ENCODE measurements at regions not wholly inside any gene's neighbourhood (a gene's known extent, or its start where the extent isn't known, plus 50 kb on each side); places are given as distances from the start of the nearest gene placed in this dataset.
"Not testable (repeated sequence)": the region's sequence is repeated elsewhere in the genome, so short reads cannot be mapped to it uniquely, and the experiment has no call there.

DNA sequence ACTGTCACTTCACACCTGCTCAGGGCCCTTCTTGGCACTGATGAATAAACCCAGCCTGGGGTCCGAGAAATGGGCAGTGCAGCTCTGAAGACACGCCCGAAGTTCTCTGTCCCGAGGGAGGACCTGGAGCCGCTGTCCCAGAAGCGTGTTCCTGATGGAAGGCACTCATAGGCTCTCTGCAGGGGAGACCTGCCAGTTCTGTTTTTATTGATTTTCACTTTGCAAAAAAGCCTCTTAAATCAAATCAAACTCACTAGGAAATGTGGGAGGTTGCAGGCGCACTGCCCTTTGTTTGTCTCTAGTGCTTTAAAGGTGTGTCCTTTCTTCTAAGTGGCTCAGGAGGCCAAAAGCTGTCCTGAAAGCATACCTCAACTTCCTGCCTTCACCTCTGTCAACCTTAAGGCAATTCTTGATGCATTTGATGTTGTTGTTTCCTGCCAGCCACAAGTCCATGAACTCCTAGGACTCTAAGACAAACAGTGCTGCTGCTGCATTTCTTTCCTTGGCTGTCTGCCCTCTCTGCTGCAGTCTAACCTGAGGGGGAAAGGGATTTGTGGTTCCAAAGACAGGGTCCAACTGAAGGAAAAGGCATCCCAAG lies 663.2 kb downstream of the UQCRFS1 start:
- DNase-seq = no peak

DNA sequence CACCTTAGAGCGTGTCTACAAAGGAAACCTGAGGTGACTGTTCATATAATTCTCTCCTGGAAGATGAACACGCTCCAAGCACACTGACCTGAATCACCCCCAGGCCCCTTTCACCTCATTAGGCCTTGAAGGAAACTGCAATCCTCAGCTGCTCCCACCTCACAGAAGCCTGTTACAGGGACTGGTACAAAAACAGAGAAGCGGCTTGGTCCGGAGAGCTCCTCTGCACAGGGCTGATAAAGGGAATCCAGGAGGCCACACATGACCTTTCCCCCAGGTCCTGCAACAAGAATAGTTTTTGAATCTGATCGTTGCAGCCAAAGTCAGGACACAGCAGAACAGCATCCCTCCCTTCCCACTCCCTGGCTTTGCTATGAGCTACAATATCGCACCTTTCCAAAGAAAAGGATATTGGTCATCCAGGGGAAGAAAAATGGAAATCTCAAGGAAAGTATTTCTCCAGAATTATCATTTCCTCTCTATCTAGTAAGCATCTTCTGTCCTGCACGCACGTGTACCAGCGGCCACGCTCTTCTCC lies 666.7 kb downstream of the UQCRFS1 start:
- no peak for DNase-seq

DNA sequence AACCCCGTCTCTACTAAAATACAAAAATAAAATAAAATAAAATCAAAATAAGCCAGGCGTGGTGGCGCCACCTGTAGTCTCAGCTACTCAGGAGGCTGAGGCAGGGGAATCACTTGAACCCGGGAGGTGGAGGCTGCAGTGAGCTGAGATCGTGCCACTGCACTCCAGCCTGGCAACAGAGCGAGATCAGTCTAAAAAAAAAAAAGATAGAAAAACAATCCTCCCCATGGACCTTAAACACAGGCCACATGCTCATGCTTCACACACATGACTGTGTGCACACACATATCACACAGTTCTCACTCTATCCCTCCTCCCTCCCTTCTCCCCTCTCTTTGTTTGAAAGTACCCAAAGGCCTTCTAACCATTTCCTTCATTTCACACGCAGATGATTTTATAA lies 667.6 kb downstream of the UQCRFS1 start:
- DNase-seq = not testable (repeated sequence)

DNA sequence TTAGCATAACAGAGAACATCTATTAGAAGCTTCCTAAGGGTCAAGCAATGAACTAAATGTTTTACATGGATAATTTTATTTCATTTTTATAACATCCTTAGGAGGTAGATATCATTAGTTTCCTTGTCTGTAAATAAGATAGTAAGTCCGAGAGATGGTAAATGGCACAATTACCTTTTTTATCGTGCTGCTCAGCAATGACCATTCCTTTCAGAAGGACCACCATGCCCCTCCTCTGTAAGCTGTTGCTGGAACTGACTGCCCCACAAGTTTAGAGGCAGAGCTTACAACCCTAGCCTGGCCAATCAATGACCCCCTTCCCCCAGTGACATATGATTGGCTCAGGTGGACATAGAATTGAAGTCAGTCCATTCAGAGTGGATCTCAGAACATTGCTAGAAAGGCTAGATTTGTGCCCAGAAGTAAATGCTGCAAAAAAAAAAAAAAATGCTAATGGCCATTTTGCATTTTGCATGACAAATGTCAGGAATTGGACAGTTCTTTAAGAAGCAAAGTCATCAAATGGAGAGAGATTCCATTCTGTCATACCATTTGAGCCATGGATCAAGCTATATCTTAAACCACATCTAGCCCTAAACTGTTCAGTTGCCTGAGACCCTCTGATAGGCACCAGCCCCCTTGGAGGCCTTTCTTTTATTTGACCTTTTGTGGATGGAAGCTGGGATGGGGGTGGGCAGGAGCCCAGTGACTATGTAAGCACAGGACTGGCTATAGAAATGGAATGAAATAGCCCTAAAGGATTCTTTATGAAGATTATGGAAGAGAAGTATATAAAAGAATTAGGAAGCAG lies 668.3 kb downstream of the UQCRFS1 start:
- DNase-seq = no peak

DNA sequence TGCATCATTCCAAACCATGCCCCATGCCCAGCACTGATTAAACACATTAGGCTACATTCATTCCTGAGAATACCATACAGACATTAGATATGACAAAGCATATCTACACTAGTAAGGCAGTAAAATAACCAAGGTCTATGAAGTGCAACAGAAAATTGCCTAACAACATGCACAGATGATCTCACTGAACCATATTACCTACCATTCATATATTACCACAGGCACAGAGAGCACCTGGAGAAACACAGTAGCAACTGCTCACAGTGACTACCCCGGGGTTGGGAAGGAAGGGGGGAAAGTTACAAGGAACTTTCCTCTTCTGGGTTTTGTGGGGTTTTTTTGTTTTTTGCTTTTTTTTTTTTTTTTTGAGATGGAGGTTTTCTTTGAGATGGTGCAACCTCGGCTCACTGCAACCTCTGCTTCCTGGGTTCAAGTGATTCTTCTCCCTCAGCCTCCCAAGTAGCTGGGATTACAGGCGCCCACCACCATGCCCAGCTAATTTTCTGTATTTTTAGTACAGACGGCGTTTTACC lies 669.6 kb downstream of the UQCRFS1 start:
- DNase-seq = no peak

DNA sequence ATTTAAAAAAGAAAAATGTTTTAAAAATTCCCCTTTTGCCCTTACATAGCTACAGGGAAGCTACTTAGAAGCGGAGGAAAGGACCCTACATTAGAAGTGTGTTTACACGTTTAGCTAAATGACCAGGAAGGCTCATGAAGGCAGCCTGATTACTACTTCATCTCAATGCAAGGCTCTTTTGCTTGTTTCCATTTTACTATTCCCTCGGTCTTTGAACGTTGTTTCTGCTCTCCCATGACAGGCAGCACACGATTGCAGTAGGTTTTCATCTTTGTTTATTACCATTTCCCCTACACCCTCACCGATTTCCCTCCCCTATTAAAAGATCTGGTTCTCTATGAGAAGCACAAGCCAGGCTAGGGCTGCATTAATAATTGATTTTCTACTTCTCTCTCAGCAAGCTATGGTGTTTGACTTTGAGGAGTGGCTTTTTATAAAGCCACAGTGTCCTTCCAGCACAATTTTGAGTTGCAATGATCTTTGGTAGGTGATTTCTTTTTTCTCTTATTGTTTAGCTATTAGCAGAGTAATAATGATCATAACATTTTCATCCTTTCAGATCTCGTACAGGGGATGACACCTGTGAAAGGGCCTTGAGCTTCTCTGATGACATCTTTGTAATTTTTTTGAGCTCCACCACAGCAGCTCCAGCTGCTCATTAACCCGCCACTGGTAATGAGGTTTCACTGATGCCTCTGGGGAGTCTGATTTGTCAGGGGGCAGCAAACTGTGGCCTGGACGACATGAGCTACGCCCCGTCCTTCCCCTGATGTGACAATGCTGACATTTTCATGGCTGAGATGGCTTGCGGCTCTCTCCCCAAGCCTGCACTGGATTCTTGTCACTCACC lies 670.3 kb downstream of the UQCRFS1 start:
- DNase-seq = no peak

DNA sequence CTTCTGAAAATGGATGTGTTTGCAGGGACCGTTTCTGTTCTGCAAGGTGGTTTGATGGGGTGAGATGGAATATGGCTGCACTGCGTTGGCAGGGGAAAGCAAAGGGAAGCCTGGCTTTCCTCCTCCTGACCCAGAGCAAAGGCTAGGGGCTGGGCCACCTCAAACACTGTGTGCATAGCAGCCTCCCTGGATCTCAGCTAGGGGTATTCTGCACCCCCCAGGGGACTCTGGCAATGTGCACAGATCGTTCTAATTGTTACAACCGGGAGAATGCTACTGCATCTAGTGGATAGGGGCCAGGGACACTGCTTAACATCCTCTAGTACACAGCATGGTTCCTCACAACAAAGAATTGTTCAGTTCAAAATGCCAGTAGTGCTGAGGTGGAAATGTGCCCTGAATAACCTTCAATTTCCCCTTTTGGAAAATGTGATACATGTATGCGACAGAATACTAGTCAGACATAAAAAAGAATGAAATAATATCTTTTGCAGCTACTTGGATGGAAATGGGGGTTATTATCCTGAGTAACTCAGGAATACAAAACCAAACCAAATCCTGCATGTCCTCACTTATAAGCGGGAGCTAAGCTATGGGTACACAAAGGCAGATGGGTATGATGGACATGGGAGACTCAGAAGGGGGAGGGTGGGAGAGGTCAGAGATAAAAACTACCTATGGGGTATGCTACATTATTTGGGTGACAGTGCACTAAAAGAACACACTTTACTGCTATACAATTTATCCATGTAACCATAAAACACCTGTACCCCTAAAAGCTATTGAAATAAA lies 671.2 kb downstream of the UQCRFS1 start:
- no peak for DNase-seq

DNA sequence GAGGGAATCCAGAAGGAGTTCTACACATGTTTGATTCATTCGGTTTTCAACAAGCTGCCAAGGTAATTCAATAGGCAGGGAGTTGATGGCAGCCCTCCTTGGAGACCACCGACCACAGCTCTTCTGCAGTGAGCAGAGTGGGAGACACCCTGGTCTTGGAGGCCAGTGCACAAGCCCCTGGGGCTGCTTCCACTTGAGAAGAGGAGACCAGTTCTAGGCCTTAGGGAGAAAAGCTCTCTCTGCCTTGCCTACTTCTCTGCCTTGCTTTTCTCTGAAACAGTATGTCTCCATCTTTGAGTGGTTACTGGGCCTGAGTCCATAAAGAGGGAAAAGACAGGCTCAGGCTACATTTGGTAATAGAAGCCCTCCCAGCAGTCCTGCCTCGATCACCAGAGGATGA lies 671.9 kb downstream of the UQCRFS1 start:
- DNase-seq = no peak

DNA sequence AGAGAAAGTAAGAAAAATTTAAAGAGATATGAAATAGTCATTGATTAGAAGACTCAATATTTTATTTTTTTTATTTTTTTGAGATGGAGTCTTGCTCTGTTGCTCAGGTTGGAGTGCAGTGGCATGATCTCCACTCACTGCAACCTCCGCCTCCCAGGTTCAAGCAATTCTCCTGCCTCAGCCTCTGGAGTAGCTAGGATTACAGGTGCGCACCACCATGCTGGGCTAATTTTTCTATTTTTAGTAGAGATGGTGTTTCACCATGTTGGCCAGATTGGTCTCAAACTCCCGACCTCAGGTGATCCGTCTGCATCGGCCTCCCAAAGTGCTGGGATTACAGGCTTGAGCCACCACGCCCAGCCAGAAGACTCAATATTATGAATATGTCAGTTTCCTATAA lies 672.6 kb downstream of the UQCRFS1 start:
- DNase-seq = not testable (repeated sequence)

DNA sequence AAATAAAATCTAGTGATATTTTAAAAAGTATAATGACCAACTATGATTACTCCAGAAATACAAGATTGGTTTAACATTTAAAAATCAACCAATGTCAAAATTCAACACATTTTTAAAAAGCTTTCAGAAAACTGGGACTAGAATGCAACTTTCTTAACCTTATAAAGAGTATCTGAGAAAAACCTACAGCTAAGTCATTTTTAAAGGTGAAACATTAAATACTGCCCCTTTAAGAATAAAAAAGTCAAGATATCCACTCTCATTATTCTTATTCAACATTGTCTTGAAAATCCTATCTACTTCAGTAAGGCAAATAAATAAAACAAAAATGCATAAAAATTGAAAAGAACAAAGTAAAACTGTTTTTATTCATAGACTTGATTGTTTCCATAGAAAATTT lies 673.2 kb downstream of the UQCRFS1 start:
- no peak for DNase-seq

DNA sequence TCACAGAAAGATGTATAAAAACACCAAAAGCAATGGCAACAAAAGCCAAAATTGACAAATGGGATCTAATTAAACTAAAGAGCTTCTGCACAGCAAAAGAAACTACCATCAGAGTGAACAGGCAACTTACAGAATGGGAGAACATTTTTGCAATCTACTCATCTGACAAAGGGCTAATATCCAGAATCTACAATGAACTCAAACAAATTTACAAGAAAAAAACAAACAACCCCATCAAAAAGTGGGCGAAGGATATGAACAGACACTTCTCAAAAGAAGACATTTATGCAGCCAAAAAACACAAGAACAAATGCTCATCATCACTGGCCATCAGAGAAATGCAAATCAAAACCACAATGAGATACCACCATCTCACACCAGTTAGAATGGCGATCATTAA lies 674.4 kb downstream of the UQCRFS1 start:
- DNase-seq = not testable (repeated sequence)

DNA sequence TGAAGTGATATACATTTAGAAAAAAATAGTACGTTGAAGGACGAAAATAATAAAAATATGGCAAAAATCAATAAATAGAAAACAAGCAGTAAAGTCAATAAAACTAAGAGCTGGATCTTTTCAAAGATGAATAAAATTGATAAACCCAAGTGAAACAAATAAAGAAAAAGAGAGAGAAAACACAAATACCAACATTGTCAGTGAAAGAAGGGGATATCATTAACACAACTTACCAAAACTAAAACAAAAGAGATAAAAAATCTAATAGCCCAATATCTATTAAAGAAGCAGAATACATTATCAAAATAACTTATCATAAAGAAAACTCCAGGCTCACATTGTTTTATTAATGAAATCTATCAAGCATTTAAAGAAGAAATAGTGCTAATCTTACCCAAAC lies 675.1 kb downstream of the UQCRFS1 start:
- DNase-seq = no peak

DNA sequence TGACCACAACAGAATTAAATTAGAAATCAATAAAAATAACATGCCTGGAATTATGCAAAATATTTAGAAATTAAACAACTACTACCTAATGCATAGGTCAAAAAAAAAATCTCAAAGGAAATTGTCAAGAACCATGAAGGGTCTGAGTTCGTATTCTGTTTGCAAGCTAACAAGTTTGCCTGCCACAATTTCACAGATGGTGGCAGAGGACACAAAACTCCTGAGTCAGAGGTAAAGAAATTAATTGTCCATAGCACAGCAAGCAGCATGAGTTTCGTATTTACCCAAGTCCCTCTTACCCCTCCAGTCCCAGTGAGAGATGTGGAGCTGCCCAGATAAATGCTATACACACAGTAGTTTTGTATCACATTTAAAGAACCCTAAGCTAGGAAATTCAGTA lies 675.9 kb downstream of the UQCRFS1 start:
- no peak for DNase-seq

DNA sequence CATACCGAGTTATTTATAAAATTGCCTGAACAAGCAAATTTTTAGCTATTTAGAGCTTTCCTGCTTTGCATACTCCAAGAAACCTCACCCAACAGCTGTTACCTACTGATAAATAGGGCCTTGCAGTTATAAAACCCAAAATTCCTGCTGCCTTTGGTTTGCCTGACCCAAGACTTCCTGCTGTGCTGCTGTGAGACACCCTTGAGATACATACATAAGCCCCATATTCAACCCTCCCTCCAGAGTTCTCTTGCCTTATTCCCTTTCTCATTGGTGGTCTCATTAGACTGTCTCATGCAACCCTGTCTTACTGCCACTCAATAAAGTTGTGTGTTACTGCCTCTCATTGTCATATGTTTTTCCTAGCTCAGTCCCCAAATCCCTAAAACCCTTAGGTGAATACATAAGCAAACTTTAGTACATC lies 677.6 kb downstream of the UQCRFS1 start:
- DNase-seq = no peak

DNA sequence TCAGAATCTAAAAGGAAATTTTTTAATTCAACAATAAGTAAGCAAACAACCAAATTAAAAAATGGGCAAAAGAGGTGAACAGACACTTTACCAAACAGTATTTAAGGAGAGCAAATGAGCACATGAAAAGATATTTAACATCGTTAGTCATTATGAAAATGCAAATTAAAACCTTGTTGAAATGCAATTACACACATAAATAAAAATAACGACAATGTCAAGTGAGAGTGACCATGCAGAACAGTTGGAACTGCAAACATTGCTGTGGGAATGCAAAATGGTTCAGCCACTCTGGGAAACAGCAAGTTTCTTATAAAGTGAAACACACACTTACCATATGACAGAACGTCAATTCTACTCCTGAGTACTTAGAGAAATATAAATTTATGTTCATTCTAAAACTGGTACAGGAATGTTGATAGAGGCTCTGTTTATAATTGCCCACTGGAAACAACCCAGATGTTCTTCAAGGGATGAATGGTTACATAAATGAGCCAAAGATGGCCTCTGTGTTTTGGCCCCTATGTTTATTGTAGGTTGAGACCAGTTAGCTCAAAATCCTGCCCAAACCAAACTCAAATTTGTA lies 678.1 kb downstream of the UQCRFS1 start:
- DNase-seq = no peak

DNA sequence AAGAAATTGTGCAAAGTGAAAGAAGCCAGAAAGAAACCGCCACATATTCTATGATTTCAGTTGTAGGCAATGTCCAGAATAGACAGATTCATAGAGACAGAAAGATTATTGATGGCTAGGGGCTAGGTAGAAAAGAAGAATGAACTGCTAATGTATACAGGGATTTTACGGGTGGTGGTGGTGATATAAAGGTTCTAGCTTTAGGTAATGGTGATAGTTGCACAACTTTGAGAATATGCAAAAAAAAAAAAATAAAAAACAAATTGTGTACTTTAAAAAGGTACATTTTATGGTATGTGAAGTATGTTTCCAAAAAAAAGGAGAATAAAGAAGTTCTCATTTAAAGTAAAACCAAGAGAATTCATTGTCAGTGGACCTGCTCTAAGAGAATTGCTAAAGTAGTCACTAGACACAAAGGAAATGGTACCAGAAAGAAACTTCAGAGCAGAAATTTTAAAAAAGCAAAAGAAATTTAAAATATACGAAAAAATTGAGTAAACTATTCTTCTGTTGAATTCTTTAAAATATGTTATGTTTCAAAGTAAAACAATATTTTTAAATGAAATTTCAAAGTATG lies 680.1 kb downstream of the UQCRFS1 start:
- DNase-seq = no peak

DNA sequence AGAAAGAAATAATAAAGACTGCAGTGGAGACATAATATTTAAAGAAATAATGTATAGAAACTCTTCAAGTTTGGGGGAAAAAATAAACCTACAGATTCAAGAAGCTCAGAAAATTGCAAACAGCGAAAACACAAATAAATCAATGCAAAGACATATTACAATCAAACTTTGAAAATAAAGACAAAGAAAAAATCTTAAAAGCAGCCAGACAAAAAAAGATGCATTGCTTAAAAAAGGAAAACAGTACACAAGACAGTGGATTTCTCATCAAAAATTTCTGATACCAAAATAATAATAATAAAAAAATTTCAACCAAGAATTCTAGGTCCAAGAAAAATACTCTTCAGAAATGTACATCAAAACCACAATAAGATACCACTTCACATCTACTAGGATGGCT lies 681.0 kb downstream of the UQCRFS1 start:
- DNase-seq = no peak

DNA sequence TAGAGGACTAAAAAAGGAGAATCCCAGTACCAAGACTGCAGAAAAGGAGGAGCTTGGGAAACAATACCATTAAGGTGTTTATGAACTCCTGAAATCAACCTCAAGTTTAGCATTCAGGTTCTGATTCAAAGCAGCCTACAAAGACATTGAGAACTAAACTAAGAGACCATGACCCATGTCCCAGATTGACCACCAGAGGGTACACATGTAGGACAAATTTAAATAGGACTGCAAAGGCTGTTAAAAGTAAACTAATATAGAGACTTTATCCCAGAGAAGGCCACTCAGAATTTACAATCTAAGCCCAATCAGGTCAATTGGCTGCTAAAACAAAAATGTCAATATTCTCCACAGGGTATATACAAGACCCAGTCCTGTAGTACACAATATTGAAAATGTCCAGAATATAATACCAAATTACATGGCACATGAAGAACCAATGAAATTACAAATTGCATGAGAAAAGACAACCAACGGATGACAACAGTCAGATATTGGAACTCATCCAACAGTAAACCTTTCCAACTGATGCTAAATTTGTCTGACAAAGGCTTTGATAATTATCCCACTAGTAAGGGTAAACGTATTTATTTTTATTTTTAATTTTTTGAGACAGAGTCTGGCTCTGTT lies 682.4 kb downstream of the UQCRFS1 start:
- DNase-seq = no peak

DNA sequence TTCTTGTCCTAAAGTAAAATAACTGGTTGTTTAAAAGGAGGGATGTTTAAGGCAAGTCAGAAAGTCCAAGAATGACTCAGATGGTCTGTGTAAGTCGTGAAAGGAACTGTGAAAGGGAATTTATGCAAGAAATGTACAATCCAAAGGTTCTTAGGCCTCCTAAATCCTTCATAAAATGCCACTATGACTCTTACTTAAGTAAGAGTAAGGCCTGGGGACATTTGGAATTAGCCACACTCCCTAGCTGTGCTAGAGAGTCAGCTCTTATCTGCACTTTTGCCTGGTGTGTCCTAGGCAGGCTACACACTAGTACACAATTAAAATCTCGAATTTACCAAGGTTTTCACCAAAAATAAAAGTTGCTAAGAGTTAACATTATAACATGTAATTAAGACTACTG lies 686.9 kb downstream of the UQCRFS1 start:
- DNase-seq = no peak

DNA sequence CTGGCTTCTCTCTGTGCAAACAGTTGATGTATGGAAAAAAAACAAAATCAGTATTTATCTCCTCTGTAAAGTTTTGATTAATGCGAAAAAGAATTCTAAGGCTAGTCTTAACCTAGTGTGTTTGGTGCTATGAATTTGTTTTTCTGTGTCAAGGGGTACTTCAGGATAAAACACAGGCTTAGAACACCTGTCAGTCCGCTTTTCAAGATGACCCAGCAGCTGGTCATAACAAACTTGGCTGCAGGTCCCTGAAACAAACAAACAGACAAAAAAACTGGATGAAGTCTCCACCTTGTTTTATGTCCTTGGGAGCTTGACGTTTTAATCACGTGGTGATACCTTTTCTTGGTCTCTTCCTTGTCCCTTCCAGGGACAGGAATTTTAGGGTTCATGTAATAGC lies 689.3 kb downstream of the UQCRFS1 start:
- DNase-seq = no peak

DNA sequence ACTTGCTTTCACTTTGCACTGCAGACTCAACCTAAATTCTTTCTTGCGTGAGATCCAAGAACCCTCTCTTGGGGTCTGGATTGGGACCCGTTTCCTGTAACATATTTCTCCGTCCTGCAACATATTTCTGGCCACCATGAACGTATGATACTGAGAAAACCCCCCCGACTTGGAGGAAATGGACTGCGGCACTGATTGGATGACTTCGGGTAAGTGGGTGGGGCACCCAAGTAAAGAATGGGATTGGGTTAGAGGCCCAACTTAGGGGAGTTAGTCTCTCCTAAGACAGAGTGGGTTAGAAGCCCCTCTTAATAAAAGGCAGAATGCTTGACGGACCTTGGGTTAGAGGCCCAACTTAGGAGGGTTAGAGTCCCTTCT lies 690.4 kb downstream of the UQCRFS1 start:
- no peak for DNase-seq

Measured in activated effector memory CD4-positive, alpha-beta T cell treated with anti-CD3 and anti-CD28 coated beads, Interleukin-2, amount 50 U/mL, for 16 hours (primary cell).